ENCODE measurements at regions not wholly inside any gene's neighbourhood (a gene's known extent, or its start where the extent isn't known, plus 50 kb on each side); places are given as distances from the start of the nearest gene placed in this dataset.
A peak's percentile ranks its signal among the peaks of the same experiment; 100 is the strongest.
"Not testable (repeated sequence)": the region's sequence is repeated elsewhere in the genome, so short reads cannot be mapped to it uniquely, and the experiment has no call there.

DNA sequence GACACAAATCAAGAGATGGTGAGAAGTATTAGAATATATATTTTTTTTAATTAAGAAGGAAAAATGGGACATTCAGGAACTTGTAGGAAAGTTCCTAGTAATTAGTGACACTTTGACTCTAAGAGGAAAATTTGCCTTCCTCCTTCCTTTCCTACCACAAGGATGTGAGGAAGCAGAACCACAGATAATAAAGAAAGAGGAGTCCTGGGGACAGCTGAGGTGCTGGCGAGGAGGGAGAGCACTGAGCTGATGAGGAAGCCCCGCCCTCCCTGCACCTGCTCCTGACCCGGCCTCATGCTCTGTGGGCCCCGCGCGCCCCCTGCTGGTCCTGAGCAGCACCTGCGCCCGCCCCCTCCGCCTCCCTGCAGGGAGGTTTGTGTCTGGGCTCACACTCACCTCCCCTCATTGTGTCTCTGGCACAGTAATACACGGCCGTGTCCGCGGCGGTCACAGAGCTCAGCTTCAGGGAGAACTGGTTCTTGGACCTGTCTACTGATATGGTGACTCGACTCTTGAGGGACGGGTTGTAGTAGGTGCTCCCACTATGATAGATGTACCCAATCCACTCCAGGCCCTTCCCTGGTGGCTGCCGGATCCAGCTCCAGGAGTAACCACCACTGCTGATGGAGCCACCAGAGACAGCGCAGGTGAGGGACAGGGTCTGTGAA lies 822.6 kb downstream of the TMEM121 start:
- H3K9me3 Mint-ChIP-seq; H3K4me1 Mint-ChIP-seq (ENCODE audit: low read depth); H3K4me3 ChIP-seq (ENCODE audit: low read length); H3K4me3 Mint-ChIP-seq; H3K9me3 ChIP-seq (ENCODE audit: control insufficient read depth in 1 of 2, insufficient read depth in 1 of 2, low read length in 2 of 2); intact Hi-C loops (cut with DNase I, micrococcal nuclease); H3K27ac ChIP-seq (ENCODE audit: low read depth in 1 of 2, low read length in 2 of 2); H3K27me3 ChIP-seq (ENCODE audit: control insufficient read depth in 1 of 2, insufficient read depth in 2 of 2, low read length in 2 of 2); H3K27ac Mint-ChIP-seq; H3K36me3 Mint-ChIP-seq (ENCODE audit: low read depth); H3K27me3 Mint-ChIP-seq; H3K4me1 ChIP-seq (ENCODE audit: insufficient read depth, low read length); CTCF ChIA-PET; H3K36me3 ChIP-seq (ENCODE audit: insufficient read depth, low read length); POLR2A ChIA-PET: not testable (repeated sequence)
- peak; percentile 35 to 90 (median 76) for DNase-seq
- peak; percentile 73 for ATAC-seq (ENCODE audit: poor library complexity)
- TF ChIP-seq, protein P1, sequence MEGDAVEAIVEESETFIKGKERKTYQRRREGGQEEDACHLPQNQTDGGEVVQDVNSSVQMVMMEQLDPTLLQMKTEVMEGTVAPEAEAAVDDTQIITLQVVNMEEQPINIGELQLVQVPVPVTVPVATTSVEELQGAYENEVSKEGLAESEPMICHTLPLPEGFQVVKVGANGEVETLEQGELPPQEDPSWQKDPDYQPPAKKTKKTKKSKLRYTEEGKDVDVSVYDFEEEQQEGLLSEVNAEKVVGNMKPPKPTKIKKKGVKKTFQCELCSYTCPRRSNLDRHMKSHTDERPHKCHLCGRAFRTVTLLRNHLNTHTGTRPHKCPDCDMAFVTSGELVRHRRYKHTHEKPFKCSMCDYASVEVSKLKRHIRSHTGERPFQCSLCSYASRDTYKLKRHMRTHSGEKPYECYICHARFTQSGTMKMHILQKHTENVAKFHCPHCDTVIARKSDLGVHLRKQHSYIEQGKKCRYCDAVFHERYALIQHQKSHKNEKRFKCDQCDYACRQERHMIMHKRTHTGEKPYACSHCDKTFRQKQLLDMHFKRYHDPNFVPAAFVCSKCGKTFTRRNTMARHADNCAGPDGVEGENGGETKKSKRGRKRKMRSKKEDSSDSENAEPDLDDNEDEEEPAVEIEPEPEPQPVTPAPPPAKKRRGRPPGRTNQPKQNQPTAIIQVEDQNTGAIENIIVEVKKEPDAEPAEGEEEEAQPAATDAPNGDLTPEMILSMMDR (IDR thresholded peaks at IDR 0.05): peak; percentile 33

DNA sequence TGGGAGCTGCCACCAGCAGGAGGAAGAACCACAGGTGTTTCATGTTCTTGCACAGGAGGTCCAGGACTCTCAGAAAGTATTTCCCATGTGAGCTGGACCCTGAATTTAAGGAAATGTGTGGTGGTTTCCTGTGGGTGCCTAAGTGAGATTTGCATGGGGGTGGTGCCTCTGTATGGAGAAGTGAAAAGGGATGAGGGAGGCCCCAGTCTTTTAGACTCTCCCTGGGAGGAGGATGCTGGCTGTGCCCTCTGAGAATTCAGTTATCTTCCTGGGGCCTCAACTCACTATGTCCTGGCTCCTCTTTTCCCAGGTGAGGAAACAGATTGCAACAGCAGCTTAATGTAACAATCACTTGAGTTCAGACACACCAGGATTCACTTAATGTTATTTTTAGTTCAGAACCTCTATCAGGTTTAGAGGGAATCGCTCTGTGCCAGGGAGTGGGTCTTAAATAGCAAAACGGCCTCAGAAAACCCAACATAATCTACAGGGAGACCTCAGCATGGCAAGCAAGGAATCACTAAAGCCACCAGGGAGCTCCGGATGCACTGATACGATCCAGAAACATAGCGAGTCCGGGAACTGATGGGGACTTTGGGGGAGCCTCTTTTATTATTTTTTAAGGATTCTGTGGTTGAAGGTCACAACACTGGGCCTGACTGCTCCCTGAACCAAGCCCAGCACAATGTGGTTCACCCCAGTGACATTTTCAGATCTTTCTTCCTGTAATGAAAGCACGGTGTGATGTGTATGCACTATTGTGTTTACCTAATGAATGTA lies 823.5 kb downstream of the TMEM121 start:
- H3K9me3 Mint-ChIP-seq; H3K4me3 Mint-ChIP-seq; POLR2A ChIA-PET; H3K27me3 ChIP-seq (ENCODE audit: control insufficient read depth in 1 of 2, insufficient read depth in 2 of 2, low read length in 2 of 2); DNase-seq; intact Hi-C loops (cut with DNase I, micrococcal nuclease); ATAC-seq (ENCODE audit: poor library complexity); H3K36me3 Mint-ChIP-seq (ENCODE audit: low read depth); H3K4me1 ChIP-seq (ENCODE audit: insufficient read depth, low read length); CTCF ChIA-PET; H3K27ac Mint-ChIP-seq; H3K27me3 Mint-ChIP-seq; H3K4me1 Mint-ChIP-seq (ENCODE audit: low read depth); H3K4me3 ChIP-seq (ENCODE audit: low read length); H3K36me3 ChIP-seq (ENCODE audit: insufficient read depth, low read length); H3K9me3 ChIP-seq (ENCODE audit: control insufficient read depth in 1 of 2, insufficient read depth in 1 of 2, low read length in 2 of 2); H3K27ac ChIP-seq (ENCODE audit: low read depth in 1 of 2, low read length in 2 of 2): not testable (repeated sequence)

DNA sequence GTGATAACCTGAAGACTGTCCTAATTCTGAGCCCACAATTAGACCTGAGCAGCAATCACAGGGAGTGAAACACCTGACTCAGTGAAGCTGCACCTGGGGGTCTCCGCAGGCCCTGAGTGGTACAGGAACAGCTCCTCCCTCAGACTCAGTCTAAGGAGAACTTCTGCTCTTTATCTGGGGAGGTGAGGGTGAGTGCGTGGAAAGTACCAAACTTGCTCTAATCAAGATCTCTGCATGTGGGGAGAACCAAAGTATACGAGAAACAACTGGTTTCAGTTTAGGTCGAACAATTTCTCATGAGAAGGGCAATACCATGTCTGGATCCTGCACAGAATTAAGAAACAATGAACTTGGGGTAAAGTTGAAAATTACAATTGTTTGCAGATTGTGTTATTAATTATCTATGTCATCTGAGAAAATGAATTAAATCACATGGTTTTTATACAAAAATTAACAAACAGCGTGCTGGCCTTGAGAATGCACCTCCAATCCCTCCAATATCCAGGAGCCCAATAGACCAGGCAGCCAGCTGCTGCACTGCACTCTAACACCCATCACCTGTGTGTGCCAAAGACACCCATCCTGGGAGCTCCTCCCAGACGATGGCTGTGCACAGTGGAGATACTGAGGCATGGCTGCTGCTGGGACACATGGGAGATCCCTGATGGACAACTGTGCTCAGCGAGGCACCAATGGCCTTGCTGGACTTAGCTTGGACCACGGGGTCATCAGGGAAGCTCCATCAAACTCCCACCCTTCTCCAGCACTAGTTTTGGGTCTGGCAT lies 828.8 kb downstream of the TMEM121 start:
- H3K4me1 Mint-ChIP-seq (ENCODE audit: low read depth); H3K4me3 Mint-ChIP-seq; DNase-seq; H3K27me3 ChIP-seq (ENCODE audit: control insufficient read depth in 1 of 2, insufficient read depth in 2 of 2, low read length in 2 of 2); H3K9me3 Mint-ChIP-seq; H3K9me3 ChIP-seq (ENCODE audit: control insufficient read depth in 1 of 2, insufficient read depth in 1 of 2, low read length in 2 of 2); H3K27ac ChIP-seq (ENCODE audit: low read depth in 1 of 2, low read length in 2 of 2); H3K4me1 ChIP-seq (ENCODE audit: insufficient read depth, low read length); ATAC-seq (ENCODE audit: poor library complexity); H3K36me3 ChIP-seq (ENCODE audit: insufficient read depth, low read length); H3K27ac Mint-ChIP-seq; H3K4me3 ChIP-seq (ENCODE audit: low read length); H3K36me3 Mint-ChIP-seq (ENCODE audit: low read depth); CTCF ChIA-PET; POLR2A ChIA-PET: not testable (repeated sequence)
- intact Hi-C loops (cut with DNase I, micrococcal nuclease): loop anchor here in 1 of 2 experiments (2.0 kb wide), 1 partner anchor 28 kb away; no protein-coding TSS in a partner anchor
- H3K27me3 Mint-ChIP-seq: peaks cover 21% of the 10 kb centered on the region

DNA sequence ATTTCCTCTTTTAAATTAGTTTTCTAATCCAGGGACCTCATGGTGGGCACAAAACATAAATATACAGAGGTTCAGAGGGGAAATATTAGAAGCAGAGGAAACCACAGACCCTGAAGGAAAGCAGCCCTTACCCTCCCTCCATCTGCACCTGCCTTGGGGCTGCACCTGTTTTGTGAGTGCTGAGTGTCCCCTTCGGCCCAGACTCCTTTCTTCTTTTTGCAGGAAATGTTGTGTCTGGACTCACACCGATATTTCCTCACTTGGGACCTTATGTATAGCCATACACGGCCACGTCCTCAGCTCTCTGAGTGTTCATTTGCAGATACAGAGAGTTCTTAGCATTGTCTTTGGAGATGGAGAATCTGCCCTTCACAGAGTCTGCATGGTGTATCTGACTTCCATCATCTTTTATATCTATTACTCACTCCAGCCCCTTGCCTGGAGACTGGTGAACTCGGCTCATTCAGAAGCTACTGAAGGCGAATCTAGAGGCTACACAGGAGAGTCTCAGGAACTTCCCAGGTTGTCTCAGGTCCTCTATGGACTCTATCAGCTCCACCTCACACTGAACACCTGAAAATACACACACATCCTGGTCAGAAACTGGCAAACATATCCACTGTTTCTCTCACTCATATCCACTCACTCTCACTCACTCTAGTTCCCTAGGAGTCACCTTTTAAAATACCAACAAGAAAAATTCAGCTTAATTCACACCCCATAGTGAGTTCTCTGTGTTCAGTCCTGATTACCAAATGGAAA lies 829.7 kb downstream of the TMEM121 start:
- POLR2A ChIA-PET; H3K27me3 ChIP-seq (ENCODE audit: control insufficient read depth in 1 of 2, insufficient read depth in 2 of 2, low read length in 2 of 2); ATAC-seq (ENCODE audit: poor library complexity); H3K4me1 Mint-ChIP-seq (ENCODE audit: low read depth); H3K9me3 ChIP-seq (ENCODE audit: control insufficient read depth in 1 of 2, insufficient read depth in 1 of 2, low read length in 2 of 2); H3K27ac Mint-ChIP-seq; H3K4me1 ChIP-seq (ENCODE audit: insufficient read depth, low read length); H3K36me3 ChIP-seq (ENCODE audit: insufficient read depth, low read length); H3K9me3 Mint-ChIP-seq; DNase-seq; CTCF ChIA-PET; H3K4me3 Mint-ChIP-seq; H3K27ac ChIP-seq (ENCODE audit: low read depth in 1 of 2, low read length in 2 of 2); H3K4me3 ChIP-seq (ENCODE audit: low read length); H3K36me3 Mint-ChIP-seq (ENCODE audit: low read depth): not testable (repeated sequence)
- H3K27me3 Mint-ChIP-seq: peaks cover 21% of the 10 kb centered on the region
- intact Hi-C loops (cut with DNase I, micrococcal nuclease): loop anchor here in 1 of 2 experiments (2.0 kb wide), 1 partner anchor 29 kb away; no protein-coding TSS in a partner anchor

DNA sequence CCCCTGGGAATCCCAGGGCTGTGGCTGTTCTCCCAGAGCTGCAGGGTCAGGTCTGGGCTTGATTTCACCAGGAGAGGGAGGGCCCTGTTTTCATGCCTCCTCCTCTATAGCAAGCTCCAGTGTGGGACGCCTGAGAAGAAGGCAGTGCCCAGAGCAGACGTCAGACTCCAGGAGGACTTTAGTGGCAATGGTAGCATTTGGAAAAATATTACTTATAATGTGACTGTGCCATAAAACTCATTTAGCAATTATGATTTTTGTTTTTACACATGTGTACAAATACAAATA lies 830.2 kb downstream of the TMEM121 start:
- H3K9me3 ChIP-seq (ENCODE audit: control insufficient read depth in 1 of 2, insufficient read depth in 1 of 2, low read length in 2 of 2); H3K4me3 ChIP-seq (ENCODE audit: low read length); H3K27ac ChIP-seq (ENCODE audit: low read depth in 1 of 2, low read length in 2 of 2); H3K4me1 Mint-ChIP-seq (ENCODE audit: low read depth); POLR2A ChIA-PET; CTCF ChIA-PET; ATAC-seq (ENCODE audit: poor library complexity); H3K36me3 ChIP-seq (ENCODE audit: insufficient read depth, low read length); H3K4me3 Mint-ChIP-seq; H3K36me3 Mint-ChIP-seq (ENCODE audit: low read depth); H3K4me1 ChIP-seq (ENCODE audit: insufficient read depth, low read length); DNase-seq; H3K27ac Mint-ChIP-seq; intact Hi-C loops (cut with DNase I, micrococcal nuclease); H3K27me3 ChIP-seq (ENCODE audit: control insufficient read depth in 1 of 2, insufficient read depth in 2 of 2, low read length in 2 of 2); H3K9me3 Mint-ChIP-seq: not testable (repeated sequence)
- peaks cover 21% of the 10 kb centered on the region for H3K27me3 Mint-ChIP-seq

Measured in CD4-positive, alpha-beta T cell (primary cell).